Panc1 (cell line): ENCODE measurements at regions not wholly inside any gene's neighbourhood (a gene's known extent, or its start where the extent isn't known, plus 50 kb on each side); places are given as distances from the start of the nearest gene placed in this dataset.

ENCODE experiments used
- ATAC-seq: fragments of 200-7000 bp; cut with Tn5 transposase; 2 replicates; pipeline ENCODE4 v1.9.1; 2020; ENCODE audit warnings: mild to moderate bottlenecking, moderate library complexity
- BruUV-seq: library from RNA; stranded (reverse); fragments of 400-500 nt; replicated peaks from 2 replicates; lab custom pipeline; 2021; lab: Mats Ljungman, UMichigan
- CTCF ChIA-PET: fragments of 300-600 bp; sonication (Branson Sonifier 250); formaldehyde crosslinking; loops from one replicate; lab custom pipeline; 2022; ENCODE audit warnings: antibody characterized with exemption; lab: Charles Lee
- POLR2A ChIA-PET: fragments of 300-600 bp; sonication (Branson Sonifier 250); formaldehyde crosslinking; loops from one replicate; lab custom pipeline; 2022; ENCODE audit warnings: antibody characterized with exemption; lab: Charles Lee
- DNase-seq: peaks from one replicate; pipeline ENCODE4 v3.0.0-alpha.2; 2010; ENCODE audit warnings: low read depth, low spot score
- H3K27ac ChIP-seq: 2 replicates; pipeline ENCODE4 v1.5.1; 2011; ENCODE audit warnings: mild to moderate bottlenecking, low read length, inconsistent platforms
- H3K27me3 ChIP-seq: fragments of 200-500 bp; sonication (Bioruptor generic); 2 replicates; pipeline ENCODE4 v1.6.0; 2014; ENCODE audit warnings: low read length, inconsistent platforms; ENCODE audit not compliant: control insufficient read depth, insufficient read depth
- H3K36me3 ChIP-seq: fragments of 200-500 bp; sonication (Bioruptor generic); 2 replicates; pipeline ENCODE4 v1.5.1; 2014; ENCODE audit warnings: inconsistent platforms, mild to moderate bottlenecking, low read length, moderate library complexity; ENCODE audit not compliant: control insufficient read depth, insufficient read depth
- H3K4me1 ChIP-seq: 2 replicates; pipeline ENCODE4 v1.5.1; 2011; ENCODE audit warnings: inconsistent platforms, mild to moderate bottlenecking, low read length, moderate library complexity; ENCODE audit not compliant: control insufficient read depth, insufficient read depth
- H3K4me3 ChIP-seq, 2 experiments: 2 replicates each; pipeline ENCODE4 v1.5.1; 2011 to 2012; ENCODE audit warnings: low read depth in 2 of 2, low read length in 2 of 2, mild to moderate bottlenecking in 2 of 2, inconsistent platforms in 1 of 2, moderate library complexity in 1 of 2
- H3K9me3 ChIP-seq: fragments of 200-500 bp; sonication (Bioruptor generic); 2 replicates; pipeline ENCODE4 v1.5.1; 2014; ENCODE audit warnings: low read depth, mild to moderate bottlenecking, inconsistent platforms, low read length, moderate library complexity; ENCODE audit not compliant: control insufficient read depth, insufficient read depth
- POLR2AphosphoS5 ChIP-seq: IDR thresholded peaks from 2 replicates; pipeline ENCODE4 v1.6.1; 2012; ENCODE audit warnings: mild to moderate bottlenecking, low read depth, low read length, moderate library complexity
- SIN3A ChIP-seq: IDR thresholded peaks from 2 replicates; pipeline ENCODE4 v1.6.1; 2012; ENCODE audit warnings: low read depth, mild to moderate bottlenecking, low read length, moderate library complexity, borderline replicate concordance; ENCODE audit not compliant: insufficient read depth
- TCF7L2 ChIP-seq: IDR thresholded peaks from 2 replicates; pipeline ENCODE4 v1.6.1; 2011; ENCODE audit warnings: mild to moderate bottlenecking, low read depth, low read length, inconsistent platforms
- in situ Hi-C: cut with HindIII; loops from 2 replicates; pipeline ENCODE4 v1.10.0; 2016; ENCODE audit warnings: low sequenced_read_pairs, low pct_unique_long_range_greater_than_20kb
- intact Hi-C: fragments of 100-400 bp; cut with micrococcal nuclease; formaldehyde crosslinking; loops from one replicate; pipeline ENCODE4 v1.10.0; 2022; ENCODE audit not compliant: unreplicated experiment
- TF ChIP-seq, protein P1 (sequence below): fragments of 450-650 bp; IDR thresholded peaks from 2 replicates; pipeline ENCODE4 v1.5.1; 2017; ENCODE audit warnings: mild to moderate bottlenecking
- TF ChIP-seq, protein P2 (sequence below), 2 experiments: IDR thresholded peaks; 2 replicates each; pipeline ENCODE4 v1.6.1; 2011 to 2012; ENCODE audit warnings: low read depth in 2 of 2, control low read depth in 1 of 2, low read length in 1 of 2, mild to moderate bottlenecking in 1 of 2, moderate library complexity in 1 of 2; ENCODE audit not compliant: insufficient read depth in 1 of 2

- intact Hi-C loops: no loop called here
- BruUV-seq: no TSS peak
- TF ChIP-seq SIN3A (no peak), POLR2AphosphoS5 (no peak), TCF7L2 (no peak)
- TF ChIP-seq, protein P1, sequence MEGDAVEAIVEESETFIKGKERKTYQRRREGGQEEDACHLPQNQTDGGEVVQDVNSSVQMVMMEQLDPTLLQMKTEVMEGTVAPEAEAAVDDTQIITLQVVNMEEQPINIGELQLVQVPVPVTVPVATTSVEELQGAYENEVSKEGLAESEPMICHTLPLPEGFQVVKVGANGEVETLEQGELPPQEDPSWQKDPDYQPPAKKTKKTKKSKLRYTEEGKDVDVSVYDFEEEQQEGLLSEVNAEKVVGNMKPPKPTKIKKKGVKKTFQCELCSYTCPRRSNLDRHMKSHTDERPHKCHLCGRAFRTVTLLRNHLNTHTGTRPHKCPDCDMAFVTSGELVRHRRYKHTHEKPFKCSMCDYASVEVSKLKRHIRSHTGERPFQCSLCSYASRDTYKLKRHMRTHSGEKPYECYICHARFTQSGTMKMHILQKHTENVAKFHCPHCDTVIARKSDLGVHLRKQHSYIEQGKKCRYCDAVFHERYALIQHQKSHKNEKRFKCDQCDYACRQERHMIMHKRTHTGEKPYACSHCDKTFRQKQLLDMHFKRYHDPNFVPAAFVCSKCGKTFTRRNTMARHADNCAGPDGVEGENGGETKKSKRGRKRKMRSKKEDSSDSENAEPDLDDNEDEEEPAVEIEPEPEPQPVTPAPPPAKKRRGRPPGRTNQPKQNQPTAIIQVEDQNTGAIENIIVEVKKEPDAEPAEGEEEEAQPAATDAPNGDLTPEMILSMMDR: no peak
- TF ChIP-seq, protein P2, sequence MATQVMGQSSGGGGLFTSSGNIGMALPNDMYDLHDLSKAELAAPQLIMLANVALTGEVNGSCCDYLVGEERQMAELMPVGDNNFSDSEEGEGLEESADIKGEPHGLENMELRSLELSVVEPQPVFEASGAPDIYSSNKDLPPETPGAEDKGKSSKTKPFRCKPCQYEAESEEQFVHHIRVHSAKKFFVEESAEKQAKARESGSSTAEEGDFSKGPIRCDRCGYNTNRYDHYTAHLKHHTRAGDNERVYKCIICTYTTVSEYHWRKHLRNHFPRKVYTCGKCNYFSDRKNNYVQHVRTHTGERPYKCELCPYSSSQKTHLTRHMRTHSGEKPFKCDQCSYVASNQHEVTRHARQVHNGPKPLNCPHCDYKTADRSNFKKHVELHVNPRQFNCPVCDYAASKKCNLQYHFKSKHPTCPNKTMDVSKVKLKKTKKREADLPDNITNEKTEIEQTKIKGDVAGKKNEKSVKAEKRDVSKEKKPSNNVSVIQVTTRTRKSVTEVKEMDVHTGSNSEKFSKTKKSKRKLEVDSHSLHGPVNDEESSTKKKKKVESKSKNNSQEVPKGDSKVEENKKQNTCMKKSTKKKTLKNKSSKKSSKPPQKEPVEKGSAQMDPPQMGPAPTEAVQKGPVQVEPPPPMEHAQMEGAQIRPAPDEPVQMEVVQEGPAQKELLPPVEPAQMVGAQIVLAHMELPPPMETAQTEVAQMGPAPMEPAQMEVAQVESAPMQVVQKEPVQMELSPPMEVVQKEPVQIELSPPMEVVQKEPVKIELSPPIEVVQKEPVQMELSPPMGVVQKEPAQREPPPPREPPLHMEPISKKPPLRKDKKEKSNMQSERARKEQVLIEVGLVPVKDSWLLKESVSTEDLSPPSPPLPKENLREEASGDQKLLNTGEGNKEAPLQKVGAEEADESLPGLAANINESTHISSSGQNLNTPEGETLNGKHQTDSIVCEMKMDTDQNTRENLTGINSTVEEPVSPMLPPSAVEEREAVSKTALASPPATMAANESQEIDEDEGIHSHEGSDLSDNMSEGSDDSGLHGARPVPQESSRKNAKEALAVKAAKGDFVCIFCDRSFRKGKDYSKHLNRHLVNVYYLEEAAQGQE (IDR thresholded peaks at IDR 0.05; ENCODE audit: insufficient read depth in 1 of 2, low read depth in 2 of 2, low read length in 1 of 2): no peak
- CTCF ChIA-PET: no interaction called here
- Histone ChIP-seq H3K27ac (no peak overlapping the region), H3K4me1 (no peaks in the 10 kb centered on the region), H3K36me3 (no peaks in the 10 kb centered on the region), H3K9me3 (no peaks in the 10 kb centered on the region), H3K4me3 (no peak overlapping the region), H3K27me3 (no peaks in the 10 kb centered on the region)
- in situ Hi-C loops: no loop called here
- ATAC-seq (no peak), DNase-seq (no peak)
- POLR2A ChIA-PET: no interaction called here
Measured at GRCh38 chr12:88904705-88905104, 324.4 kb upstream of the KITLG start.

DNA sequence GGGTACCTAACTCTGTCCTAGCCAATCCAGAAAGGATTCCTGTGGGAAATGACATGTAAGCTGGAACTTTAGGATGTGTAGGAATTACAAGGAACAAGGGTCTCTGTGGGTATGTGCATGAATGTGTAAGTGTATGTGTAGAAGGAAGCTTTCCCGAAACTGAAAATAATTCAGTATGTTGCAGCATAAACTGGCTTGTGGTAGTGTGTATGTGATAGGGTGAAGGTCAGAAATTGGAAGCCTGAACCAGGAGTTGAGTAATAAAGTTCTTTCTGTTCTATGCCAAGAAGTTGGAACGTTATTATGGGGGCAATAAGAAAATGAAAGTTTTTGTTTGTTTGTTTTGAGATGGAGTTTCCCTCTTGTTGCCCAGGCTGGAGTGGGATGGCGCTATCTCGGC lies 323.1 kb upstream of the KITLG start:
- Histone ChIP-seq H3K27ac (no peak overlapping the region), H3K9me3 (no peaks in the 10 kb centered on the region), H3K4me3 (no peak overlapping the region), H3K36me3 (no peaks in the 10 kb centered on the region), H3K27me3 (no peaks in the 10 kb centered on the region), H3K4me1 (no peaks in the 10 kb centered on the region)
- intact Hi-C loops (no loop called here), in situ Hi-C loops (no loop called here)
- ChIA-PET CTCF (no interaction called here), POLR2A (interaction anchor here (0.6 kb wide), 1 partner anchor 15 kb away, joined by 3 read pairs; no protein-coding TSS in a partner anchor)
- DNase-seq (no peak), ATAC-seq (no peak)
- TF ChIP-seq, protein P1: no peak
- TF ChIP-seq, protein P2 (IDR thresholded peaks at IDR 0.05; ENCODE audit: insufficient read depth in 1 of 2, low read depth in 2 of 2, low read length in 1 of 2): no peak
- TF ChIP-seq SIN3A: no peak
- TF ChIP-seq POLR2AphosphoS5: no peak
- TF ChIP-seq TCF7L2: no peak
- no TSS peak for BruUV-seq
